ENCODE measurements at regions not wholly inside any gene's neighbourhood (a gene's known extent, or its start where the extent isn't known, plus 50 kb on each side); places are given as distances from the start of the nearest gene placed in this dataset.

- TF ChIP-seq EZH2 (IDR thresholded peaks at IDR 0.05; ENCODE audit: low read length) (no peak), CTCF (optimal IDR thresholded peaks at IDR 0.05 in 1 of 3, IDR thresholded peaks at IDR 0.05 in 1 of 3, conservative IDR thresholded peaks at IDR 0.05 in 1 of 3; ENCODE audit: extremely low read depth in 1 of 3, insufficient read depth in 2 of 3, low read length in 3 of 3) (no peak)
Measured at GRCh38 chrX:125153621-125154020, 166.1 kb upstream of the TEX13C start.
